ENCODE measurements at regions not wholly inside any gene's neighbourhood (a gene's known extent, or its start where the extent isn't known, plus 50 kb on each side); places are given as distances from the start of the nearest gene placed in this dataset.
A peak's percentile ranks its signal among the peaks of the same experiment; 100 is the strongest.

GRCh38 chr12:30824311-30824710, 69.6 kb upstream of the CAPRIN2 start:
- H3K4me3 Mint-ChIP-seq (ENCODE audit: unreplicated experiment) = no peak overlapping the region
- DNase-seq (ENCODE audit: low spot score) = no peak
- peaks cover 3% of the 10 kb centered on the region for H3K36me3 Mint-ChIP-seq (ENCODE audit: low read depth, unreplicated experiment)
- no peak for TF ChIP-seq CTCF (IDR thresholded peaks at IDR 0.05; ENCODE audit: unreplicated experiment)
- H3K9me3 Mint-ChIP-seq (ENCODE audit: unreplicated experiment) = no peaks in the 10 kb centered on the region
- H3K27ac Mint-ChIP-seq (ENCODE audit: unreplicated experiment) = no peak overlapping the region
- peaks cover 13% of the 10 kb centered on the region for H3K27me3 Mint-ChIP-seq (ENCODE audit: unreplicated experiment)
- peaks cover 26% of the 10 kb centered on the region for H3K4me1 Mint-ChIP-seq (ENCODE audit: unreplicated experiment)

GRCh38 chr12:30823764-30824163, 69.0 kb upstream of the CAPRIN2 start:
- no peaks in the 10 kb centered on the region for H3K9me3 Mint-ChIP-seq (ENCODE audit: unreplicated experiment)

GRCh38 chr12:30823156-30823699, 68.5 kb upstream of the CAPRIN2 start:
- Mint-ChIP-seq H3K36me3 (ENCODE audit: low read depth, unreplicated experiment) (peaks cover 3% of the 10 kb centered on the region), H3K4me1 (ENCODE audit: unreplicated experiment) (peaks cover 28% of the 10 kb centered on the region), H3K27ac (ENCODE audit: unreplicated experiment) (peak overlapping the region; percentile 72), H3K9me3 (ENCODE audit: unreplicated experiment) (no peaks in the 10 kb centered on the region), H3K27me3 (ENCODE audit: unreplicated experiment) (peaks cover 13% of the 10 kb centered on the region), H3K4me3 (ENCODE audit: unreplicated experiment) (peak overlapping the region; percentile 91)
- peak; percentile 64 for DNase-seq (ENCODE audit: low spot score)
- TF ChIP-seq CTCF (IDR thresholded peaks at IDR 0.05; ENCODE audit: unreplicated experiment) = no peak

More at GRCh38 chr12:30823764-30824163, 69.0 kb upstream of the CAPRIN2 start:
- H3K27ac Mint-ChIP-seq (ENCODE audit: unreplicated experiment) = no peak overlapping the region
- TF ChIP-seq CTCF (IDR thresholded peaks at IDR 0.05; ENCODE audit: unreplicated experiment) = no peak
- peaks cover 28% of the 10 kb centered on the region for H3K4me1 Mint-ChIP-seq (ENCODE audit: unreplicated experiment)
- peaks cover 3% of the 10 kb centered on the region for H3K36me3 Mint-ChIP-seq (ENCODE audit: low read depth, unreplicated experiment)
- DNase-seq (ENCODE audit: low spot score) = no peak
- H3K4me3 Mint-ChIP-seq (ENCODE audit: unreplicated experiment) = peak overlapping the region; percentile 91
- H3K27me3 Mint-ChIP-seq (ENCODE audit: unreplicated experiment) = peaks cover 12% of the 10 kb centered on the region

GRCh38 chr12:30822385-30823155, 67.8 kb upstream of the CAPRIN2 start:
- Mint-ChIP-seq H3K4me3 (ENCODE audit: unreplicated experiment) (peak overlapping the region; percentile 91), H3K4me1 (ENCODE audit: unreplicated experiment) (peaks cover 28% of the 10 kb centered on the region), H3K36me3 (ENCODE audit: low read depth, unreplicated experiment) (peaks cover 3% of the 10 kb centered on the region), H3K27ac (ENCODE audit: unreplicated experiment) (peak overlapping the region; percentile 72), H3K27me3 (ENCODE audit: unreplicated experiment) (peaks cover 13% of the 10 kb centered on the region), H3K9me3 (ENCODE audit: unreplicated experiment) (no peaks in the 10 kb centered on the region)
- TF ChIP-seq CTCF (IDR thresholded peaks at IDR 0.05; ENCODE audit: unreplicated experiment) = no peak
- DNase-seq (ENCODE audit: low spot score) = peak; percentile 72

- H3K36me3 Mint-ChIP-seq (ENCODE audit: low read depth, unreplicated experiment) = peaks cover 3% of the 10 kb centered on the region
- H3K4me1 Mint-ChIP-seq (ENCODE audit: unreplicated experiment) = peaks cover 32% of the 10 kb centered on the region
- peaks cover 8% of the 10 kb centered on the region for H3K27me3 Mint-ChIP-seq (ENCODE audit: unreplicated experiment)
- DNase-seq (ENCODE audit: low spot score) = no peak
- no peak for TF ChIP-seq CTCF (IDR thresholded peaks at IDR 0.05; ENCODE audit: unreplicated experiment)
- peak overlapping the region; percentile 39 for H3K27ac Mint-ChIP-seq (ENCODE audit: unreplicated experiment)
- no peaks in the 10 kb centered on the region for H3K9me3 Mint-ChIP-seq (ENCODE audit: unreplicated experiment)
- H3K4me3 Mint-ChIP-seq (ENCODE audit: unreplicated experiment) = peak overlapping the region; percentile 34
Measured at GRCh38 chr12:30820406-30820946, 65.7 kb upstream of the CAPRIN2 start.
